Fibroblast of mammary gland (primary cell): ENCODE measurements at regions not wholly inside any gene's neighbourhood (a gene's known extent, or its start where the extent isn't known, plus 50 kb on each side); places are given as distances from the start of the nearest gene placed in this dataset.

ENCODE experiments used
- DNase-seq: peaks from one replicate; pipeline ENCODE4 v3.0.0-alpha.2; 2010; ENCODE audit warnings: low read depth
- H3K4me3 ChIP-seq: 2 replicates; pipeline ENCODE4 v1.5.1; 2011; ENCODE audit warnings: low read depth, mild to moderate bottlenecking, low read length, moderate library complexity; ENCODE audit not compliant: control insufficient read depth
- TF ChIP-seq, protein P1 (sequence below): conservative IDR thresholded peaks from 2 replicates; pipeline ENCODE4 v1.5.1; 2011; ENCODE audit warnings: low read depth, low read length, inconsistent platforms; ENCODE audit not compliant: control insufficient read depth, insufficient read depth

DNA sequence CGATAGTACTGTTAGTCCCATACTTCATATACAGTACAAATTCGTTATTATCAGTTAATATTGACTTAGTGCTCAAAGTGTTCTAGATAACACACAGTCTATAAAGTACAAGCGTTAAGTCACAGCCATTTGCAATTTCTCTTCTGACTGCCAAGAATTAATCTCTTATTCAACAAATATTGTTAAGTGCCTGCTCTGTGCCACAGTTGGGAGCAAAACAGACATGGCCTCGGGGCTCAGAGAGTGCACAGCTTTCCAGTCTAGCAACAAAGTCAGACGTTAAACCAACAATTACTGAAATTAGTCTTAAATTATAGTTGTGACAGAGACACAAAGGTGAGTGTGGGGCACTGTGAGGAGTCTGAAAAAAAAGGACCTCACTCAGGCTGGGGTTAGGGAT is 113.0 kb upstream of the DPP6 start:
- no peak overlapping the region for H3K4me3 ChIP-seq
- TF ChIP-seq, protein P1, sequence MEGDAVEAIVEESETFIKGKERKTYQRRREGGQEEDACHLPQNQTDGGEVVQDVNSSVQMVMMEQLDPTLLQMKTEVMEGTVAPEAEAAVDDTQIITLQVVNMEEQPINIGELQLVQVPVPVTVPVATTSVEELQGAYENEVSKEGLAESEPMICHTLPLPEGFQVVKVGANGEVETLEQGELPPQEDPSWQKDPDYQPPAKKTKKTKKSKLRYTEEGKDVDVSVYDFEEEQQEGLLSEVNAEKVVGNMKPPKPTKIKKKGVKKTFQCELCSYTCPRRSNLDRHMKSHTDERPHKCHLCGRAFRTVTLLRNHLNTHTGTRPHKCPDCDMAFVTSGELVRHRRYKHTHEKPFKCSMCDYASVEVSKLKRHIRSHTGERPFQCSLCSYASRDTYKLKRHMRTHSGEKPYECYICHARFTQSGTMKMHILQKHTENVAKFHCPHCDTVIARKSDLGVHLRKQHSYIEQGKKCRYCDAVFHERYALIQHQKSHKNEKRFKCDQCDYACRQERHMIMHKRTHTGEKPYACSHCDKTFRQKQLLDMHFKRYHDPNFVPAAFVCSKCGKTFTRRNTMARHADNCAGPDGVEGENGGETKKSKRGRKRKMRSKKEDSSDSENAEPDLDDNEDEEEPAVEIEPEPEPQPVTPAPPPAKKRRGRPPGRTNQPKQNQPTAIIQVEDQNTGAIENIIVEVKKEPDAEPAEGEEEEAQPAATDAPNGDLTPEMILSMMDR = no peak

DNA sequence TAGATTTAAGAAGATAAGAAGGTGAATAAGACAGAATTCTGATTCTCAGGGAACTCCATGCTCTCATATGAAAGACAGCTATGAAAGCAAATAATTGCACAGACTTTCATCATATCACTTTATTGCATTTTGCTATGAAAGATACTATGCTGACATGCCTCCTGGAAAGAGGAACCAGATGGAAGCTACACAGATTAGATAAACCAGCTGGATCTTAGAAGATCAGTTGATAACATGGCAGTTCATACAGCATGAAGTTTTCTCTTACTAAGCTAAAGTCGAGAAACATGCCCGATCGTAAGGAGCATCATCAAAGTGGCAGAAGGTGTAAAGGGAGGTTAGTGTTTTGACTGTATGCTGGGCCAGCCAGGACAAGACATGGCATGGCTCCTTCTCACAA is 112.5 kb upstream of the DPP6 start:
- no peak overlapping the region for H3K4me3 ChIP-seq
- DNase-seq = no peak
- TF ChIP-seq, protein P1 = no peak

More for the DNA sequence above, 113.0 kb upstream of the DPP6 start:
- DNase-seq = no peak

DNA sequence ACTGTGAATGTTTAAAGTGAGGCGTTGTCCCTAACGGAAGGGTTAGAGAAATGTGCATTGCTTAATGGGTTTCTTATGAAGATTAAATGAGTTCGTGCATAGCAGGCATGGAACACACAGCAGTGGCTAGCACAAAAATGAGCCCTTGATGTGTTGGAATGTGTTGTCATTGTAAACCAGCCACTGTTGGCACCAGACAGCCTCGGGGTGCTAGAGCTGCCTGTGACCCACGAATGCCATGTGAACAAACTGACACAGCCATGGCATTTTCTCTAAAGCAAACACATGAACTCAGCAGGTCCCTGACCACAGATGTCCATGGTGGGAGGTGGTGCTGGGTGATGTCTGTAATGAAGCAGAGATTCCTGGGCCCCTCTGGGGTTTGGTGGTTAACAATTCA is 111.1 kb upstream of the DPP6 start:
- DNase-seq = no peak

DNA sequence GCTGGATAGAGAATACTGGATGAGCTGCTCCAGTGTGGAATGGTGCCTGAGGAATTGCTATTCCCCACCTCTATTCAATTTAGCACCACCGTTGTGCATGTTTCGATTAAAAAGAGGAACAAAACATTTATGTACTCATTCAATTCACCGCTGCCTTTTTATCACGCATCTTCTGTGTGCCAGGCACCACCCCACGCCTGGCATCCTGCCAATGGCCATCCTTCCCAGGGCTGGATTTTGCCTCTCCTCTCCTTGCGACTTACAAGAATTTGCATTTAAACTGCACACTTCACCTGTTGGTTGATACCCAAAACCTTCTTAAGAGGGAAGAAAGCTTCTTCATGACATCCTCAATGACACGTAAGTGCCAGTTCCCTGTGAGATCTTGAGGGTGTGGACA is 110.2 kb upstream of the DPP6 start:
- H3K4me3 ChIP-seq = no peak overlapping the region
- TF ChIP-seq, protein P1 = no peak
- DNase-seq = no peak

More for the DNA sequence above, 111.1 kb upstream of the DPP6 start:
- no peak overlapping the region for H3K4me3 ChIP-seq
- TF ChIP-seq, protein P1 = no peak

DNA sequence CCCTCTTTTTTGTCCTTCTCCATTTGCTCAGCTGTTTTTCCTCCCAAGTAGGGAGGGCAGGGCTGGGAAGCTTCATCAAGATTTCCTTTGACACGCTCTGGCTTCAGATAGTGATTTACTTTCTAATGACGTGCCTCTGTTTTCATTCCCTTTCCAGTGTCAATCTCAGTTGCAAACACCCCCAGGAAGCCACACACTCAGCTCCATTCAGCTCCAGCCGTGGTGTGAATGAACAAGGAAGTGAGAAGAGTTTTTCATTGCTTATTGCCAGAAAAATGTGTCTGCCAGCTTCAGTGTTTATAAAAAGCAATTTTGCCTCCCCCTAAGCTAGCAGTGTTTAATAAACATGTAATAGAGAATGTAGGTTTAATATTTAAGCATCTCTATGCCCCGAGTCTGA is 108.7 kb upstream of the DPP6 start:
- DNase-seq = no peak
- no peak overlapping the region for H3K4me3 ChIP-seq
- TF ChIP-seq, protein P1 = no peak

DNA sequence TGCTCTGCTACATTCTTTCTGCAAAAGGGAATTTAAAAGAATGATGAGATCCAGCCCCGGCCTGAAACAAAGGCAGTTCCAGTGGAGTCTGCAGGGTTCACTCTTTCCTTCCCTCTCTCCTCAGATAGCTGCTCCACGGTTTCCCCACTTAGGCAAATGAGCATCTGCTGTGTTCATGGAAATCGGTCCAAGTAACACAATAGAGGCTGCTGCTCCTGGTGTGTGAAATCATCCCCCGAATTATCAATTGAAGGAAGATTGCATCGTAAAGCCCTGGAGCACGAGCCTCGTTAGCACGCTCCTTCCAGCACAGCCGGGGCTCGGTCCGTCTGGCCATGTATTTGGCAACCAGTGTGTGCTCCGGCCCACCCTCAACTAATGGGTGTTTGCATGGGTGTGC is 108.3 kb upstream of the DPP6 start:
- TF ChIP-seq, protein P1 = no peak
- H3K4me3 ChIP-seq = no peak overlapping the region
- DNase-seq = no peak

DNA sequence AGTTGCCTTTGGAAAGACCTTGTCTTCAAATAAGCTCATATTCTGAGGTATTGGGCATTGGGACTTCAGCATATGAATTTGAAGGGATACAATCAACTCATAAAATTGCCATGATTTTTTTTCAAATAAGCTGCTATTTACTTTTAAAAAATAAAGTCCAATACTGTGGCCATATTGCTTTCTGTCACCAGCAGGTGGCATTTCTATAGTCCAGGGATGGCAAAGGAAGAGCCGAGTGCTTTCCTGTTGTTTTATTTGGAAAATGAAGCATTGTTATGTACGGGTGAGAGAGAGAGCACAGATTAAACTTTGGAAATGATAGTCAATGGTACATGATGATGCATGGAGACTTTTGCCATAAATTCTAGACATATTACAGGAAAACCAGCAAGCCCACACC is 104.1 kb upstream of the DPP6 start:
- no peak overlapping the region for H3K4me3 ChIP-seq
- DNase-seq = no peak
- TF ChIP-seq, protein P1 = no peak
